IMR-90 (cell line): ENCODE measurements at regions not wholly inside any gene's neighbourhood (a gene's known extent, or its start where the extent isn't known, plus 50 kb on each side); places are given as distances from the start of the nearest gene placed in this dataset.

Experiments
- POLR2A ChIP-seq: IDR thresholded peaks from 2 replicates; pipeline ENCODE4 v1.6.1; 2012; ENCODE audit warnings: mild to moderate bottlenecking, low read depth, low read length
- RAD21 ChIP-seq: IDR thresholded peaks from 2 replicates; pipeline ENCODE4 v1.6.1; 2012; ENCODE audit warnings: low read length, improper control_type of control experiment

DNA sequence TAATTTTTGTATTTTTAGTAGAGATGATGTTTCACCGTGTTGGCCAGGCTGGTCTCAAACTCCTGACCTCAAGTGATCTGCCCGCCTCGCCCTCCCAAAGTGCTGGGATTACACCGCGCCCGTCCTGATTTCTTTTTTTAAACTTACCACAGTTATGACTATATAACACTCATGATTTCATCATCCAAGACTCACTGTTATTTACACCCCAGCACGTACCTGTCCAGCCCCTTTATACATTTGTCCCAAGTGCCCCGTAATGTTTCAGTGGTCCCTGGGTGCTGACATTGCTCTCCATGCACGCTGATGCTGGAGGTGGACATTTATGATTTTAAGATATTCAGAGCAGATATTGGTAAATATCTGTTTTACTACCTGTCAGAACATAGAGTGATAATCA is 219.9 kb upstream of the GMDS start:
- no peak for TF ChIP-seq POLR2A
- TF ChIP-seq RAD21: no peak
